Spinal cord (tissue), 9 donors: ENCODE measurements at regions not wholly inside any gene's neighbourhood (a gene's known extent, or its start where the extent isn't known, plus 50 kb on each side); places are given as distances from the start of the nearest gene placed in this dataset.

Source experiments
- DNase-seq, 6 donors: peaks; one replicate each; pipeline versions ENCODE4 v3.0.0 to v3.0.0-alpha.2; 2013 to 2015; ENCODE audit warnings: low spot score in 6 of 6, low read depth in 4 of 6
- H3K27ac ChIP-seq: one replicate; pipeline ENCODE4 v1.5.1; 2013; ENCODE audit warnings: low read depth, low read length, control low read depth
- H3K27me3 ChIP-seq: one replicate; pipeline ENCODE4 v1.6.1; 2013; ENCODE audit warnings: low read length; ENCODE audit not compliant: control insufficient read depth, insufficient read depth
- H3K36me3 ChIP-seq: one replicate; pipeline ENCODE4 v1.6.1; 2013; ENCODE audit warnings: low read length; ENCODE audit not compliant: control insufficient read depth, insufficient read depth
- H3K4me1 ChIP-seq: one replicate; pipeline ENCODE4 v1.6.1; 2013; ENCODE audit warnings: low read length; ENCODE audit not compliant: control insufficient read depth, insufficient read depth
- H3K4me3 ChIP-seq: one replicate; pipeline ENCODE4 v1.5.1; 2013; ENCODE audit warnings: low read depth, low read length, control low read depth
- H3K9me3 ChIP-seq: one replicate; pipeline ENCODE4 v1.6.1; 2013; ENCODE audit warnings: low read length; ENCODE audit not compliant: control insufficient read depth, insufficient read depth
- WGBS: methylation state at CpG from one replicate; pipeline ENCODE4 v1.1.5; 2013; ENCODE audit warnings: missing lambda C conversion rate; ENCODE audit not compliant: insufficient coverage; 5-methylcytosine and 5-hydroxymethylcytosine counted together
- donor health status: healthy.

DNA sequence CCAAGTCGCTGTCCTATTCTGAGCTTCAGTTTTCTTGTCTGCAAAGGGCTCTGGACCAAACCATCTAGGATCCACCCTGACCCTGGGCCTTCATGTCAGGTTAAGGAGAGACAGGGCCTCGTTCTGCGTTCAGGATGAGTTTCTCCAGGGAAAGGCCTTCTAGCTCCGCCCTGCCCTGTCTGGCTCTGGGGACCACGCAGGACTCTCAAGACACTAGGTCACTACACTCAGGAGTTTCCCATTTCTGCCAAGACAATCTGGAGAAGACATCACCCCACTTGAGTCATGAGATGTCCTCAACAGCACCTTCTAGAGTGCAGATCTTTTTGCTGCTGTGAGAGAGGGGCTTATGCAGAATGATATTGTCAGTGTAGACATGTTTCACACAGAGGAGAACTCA is 53.2 kb upstream of the KCNMB1 start:
- no peak overlapping the region for H3K27ac ChIP-seq

DNA sequence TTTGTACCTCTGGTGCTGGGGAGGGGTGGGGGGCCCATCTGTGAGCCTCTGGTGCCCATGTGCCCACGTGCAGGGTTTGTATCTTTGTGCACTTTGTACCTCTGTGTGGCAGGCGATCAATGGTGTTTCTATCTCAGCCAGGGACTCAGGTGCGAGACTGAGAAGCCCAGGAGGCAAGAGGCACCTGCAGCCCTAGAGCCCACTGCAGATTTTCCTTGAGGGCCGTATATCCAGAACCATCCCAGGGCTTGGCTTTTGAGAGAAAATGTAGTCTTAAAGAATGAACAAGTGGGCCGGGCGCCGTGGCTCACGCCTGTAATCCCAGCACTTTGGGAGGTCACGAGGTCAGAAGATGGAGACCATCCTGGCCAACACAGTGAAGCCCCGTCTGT is 52.2 kb upstream of the KCNMB1 start:
- H3K36me3 ChIP-seq: no peaks in the 10 kb centered on the region
- H3K4me1 ChIP-seq: peaks cover 34% of the 10 kb centered on the region
- 90% methylated on average over 10 of the region's 10 CpGs for WGBS
- H3K4me3 ChIP-seq: no peak overlapping the region
- no peaks in the 10 kb centered on the region for H3K9me3 ChIP-seq
- no peak overlapping the region for H3K27ac ChIP-seq
- no peak for DNase-seq
- H3K27me3 ChIP-seq: no peaks in the 10 kb centered on the region

More for the DNA sequence above, 53.2 kb upstream of the KCNMB1 start:
- no peaks in the 10 kb centered on the region for H3K27me3 ChIP-seq
- H3K4me1 ChIP-seq: peaks cover 33% of the 10 kb centered on the region
- H3K36me3 ChIP-seq: no peaks in the 10 kb centered on the region
- DNase-seq: no peak
- WGBS: 98% methylated on average over 5 of the region's 5 CpGs
- peaks cover 3% of the 10 kb centered on the region for H3K9me3 ChIP-seq
- no peak overlapping the region for H3K4me3 ChIP-seq

DNA sequence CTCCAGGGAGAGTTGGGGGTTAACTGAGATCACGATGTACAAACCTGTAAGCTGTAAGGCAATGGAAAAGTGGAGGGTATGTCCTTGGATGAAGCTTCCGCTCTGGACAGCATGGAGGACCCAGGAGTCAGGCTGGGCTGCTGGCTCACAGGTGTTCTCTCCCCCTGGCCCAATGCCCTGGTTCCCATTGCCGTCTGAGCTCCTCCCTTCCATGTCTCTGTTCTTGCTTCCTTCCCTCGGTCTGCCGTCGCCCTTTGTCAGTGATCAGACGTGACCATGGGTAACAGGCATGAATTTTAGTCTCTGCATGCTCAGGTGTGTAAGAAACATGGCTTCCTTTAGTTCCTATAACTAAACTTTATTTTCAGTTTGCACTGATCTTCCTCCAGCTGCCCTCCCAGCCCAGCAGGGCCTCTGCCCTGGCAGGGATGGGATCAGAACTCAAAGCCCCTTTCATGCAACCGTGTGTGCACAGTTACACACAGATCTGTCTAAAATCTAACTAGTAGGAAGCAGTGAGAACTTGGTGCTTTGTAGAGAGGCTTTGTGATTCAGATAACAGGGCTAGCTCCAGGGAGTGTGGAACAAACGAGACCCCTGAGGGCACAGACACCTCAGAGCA is 51.7 kb upstream of the KCNMB1 start:
- no peak overlapping the region for H3K4me3 ChIP-seq
- DNase-seq: no peak
- peaks cover 34% of the 10 kb centered on the region for H3K4me1 ChIP-seq
- no peaks in the 10 kb centered on the region for H3K27me3 ChIP-seq
- no peaks in the 10 kb centered on the region for H3K9me3 ChIP-seq
- WGBS: 71% methylated on average over 4 of the region's 9 CpGs
- H3K27ac ChIP-seq: no peak overlapping the region
- H3K36me3 ChIP-seq: no peaks in the 10 kb centered on the region

DNA sequence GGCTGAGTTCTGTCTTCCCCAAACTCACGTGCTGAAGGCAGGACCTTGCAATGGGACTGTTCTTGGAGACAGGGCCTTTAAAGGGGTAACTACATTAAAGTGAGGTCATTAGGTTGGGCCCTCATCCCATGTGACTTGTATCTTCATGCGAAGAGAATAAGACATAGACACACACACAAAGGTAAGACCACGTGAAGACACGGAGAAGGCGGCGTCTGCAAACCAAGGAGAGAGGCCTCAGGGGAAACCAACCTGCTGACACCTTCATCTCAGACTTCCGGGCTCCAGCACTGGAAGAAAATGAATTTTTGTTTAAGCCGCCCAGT is 50.7 kb upstream of the KCNMB1 start:
- H3K4me3 ChIP-seq: no peak overlapping the region
- no peak for DNase-seq
- no peak overlapping the region for H3K27ac ChIP-seq
- H3K9me3 ChIP-seq: no peaks in the 10 kb centered on the region
- H3K4me1 ChIP-seq: peaks cover 44% of the 10 kb centered on the region
- WGBS: 100% methylated on average over 3 of the region's 8 CpGs
- no peaks in the 10 kb centered on the region for H3K27me3 ChIP-seq
- no peaks in the 10 kb centered on the region for H3K36me3 ChIP-seq

DNA sequence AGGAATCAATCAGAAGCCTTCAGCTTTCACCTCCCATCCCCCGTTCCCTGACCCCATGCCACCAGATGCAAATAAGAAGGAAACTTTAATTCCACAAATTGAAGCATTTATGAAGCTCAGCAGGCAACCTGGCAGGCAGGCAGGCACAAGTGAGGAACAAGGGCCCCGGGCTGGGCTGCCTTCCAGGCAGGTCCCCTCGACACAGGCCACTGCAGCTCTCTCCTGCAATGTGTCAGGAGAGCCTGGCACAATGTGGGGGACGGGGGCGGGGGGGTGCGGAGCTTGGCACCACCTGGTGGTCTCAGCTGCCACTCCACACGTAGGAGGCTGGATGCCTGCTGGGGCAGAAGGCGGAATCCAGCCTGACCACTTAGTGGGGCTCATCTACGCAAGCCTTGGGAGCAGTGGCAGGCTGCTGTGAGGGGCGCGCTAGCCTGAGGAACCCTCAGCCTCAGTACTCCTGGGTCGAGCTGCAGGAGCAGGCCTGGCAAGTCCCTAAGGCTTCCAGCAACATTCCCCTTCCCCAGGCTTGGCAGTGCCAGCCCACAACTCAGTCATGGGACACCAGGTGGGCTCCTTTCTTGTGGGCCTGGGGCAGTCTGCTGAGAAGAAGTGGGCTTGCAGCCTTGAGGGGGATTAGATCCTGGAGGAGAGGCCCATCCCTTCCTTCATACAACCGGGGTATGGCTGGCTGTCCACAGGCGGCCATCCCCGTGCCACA is 50.2 kb upstream of the KCNMB1 start:
- Histone ChIP-seq H3K4me3 (no peak overlapping the region), H3K4me1 (peaks cover 46% of the 10 kb centered on the region), H3K36me3 (no peaks in the 10 kb centered on the region), H3K9me3 (no peaks in the 10 kb centered on the region), H3K27ac (no peak overlapping the region), H3K27me3 (no peaks in the 10 kb centered on the region)
- 45% methylated on average over 12 of the region's 15 CpGs for WGBS
- DNase-seq: peak in 2 of 6 donors; percentile 61 to 81
